ENCODE measurements at regions not wholly inside any gene's neighbourhood (a gene's known extent, or its start where the extent isn't known, plus 50 kb on each side); places are given as distances from the start of the nearest gene placed in this dataset.

GRCh38 chr10:78190051-78190825 is 156.6 kb downstream of the RPS24 start:
- no peaks in the 10 kb centered on the region for H3K4me1 Mint-ChIP-seq (ENCODE audit: insufficient read depth, unreplicated experiment)
- CTCF ChIA-PET: no interaction called here

GRCh38 chr10:78191301-78191700 is 157.6 kb downstream of the RPS24 start:
- CTCF ChIA-PET: interaction anchor here (1.3 kb wide), 1 partner anchor 144 kb away, joined by 3 read pairs; no protein-coding TSS in a partner anchor
- H3K9me3 Mint-ChIP-seq (ENCODE audit: unreplicated experiment): no peaks in the 10 kb centered on the region
- no TSS peak for BruUV-seq (replicated peaks)
- intact Hi-C loops (cut with micrococcal nuclease): no loop called here
- H3K36me3 Mint-ChIP-seq (ENCODE audit: insufficient read depth, unreplicated experiment): no peaks in the 10 kb centered on the region
- no peaks in the 10 kb centered on the region for H3K4me1 Mint-ChIP-seq (ENCODE audit: insufficient read depth, unreplicated experiment)
- no peak overlapping the region for H3K4me3 Mint-ChIP-seq (ENCODE audit: unreplicated experiment)
- POLR2A ChIA-PET: no interaction called here
- no peak overlapping the region for H3K27ac Mint-ChIP-seq (ENCODE audit: low read depth, unreplicated experiment)
- TF ChIP-seq, protein P1, sequence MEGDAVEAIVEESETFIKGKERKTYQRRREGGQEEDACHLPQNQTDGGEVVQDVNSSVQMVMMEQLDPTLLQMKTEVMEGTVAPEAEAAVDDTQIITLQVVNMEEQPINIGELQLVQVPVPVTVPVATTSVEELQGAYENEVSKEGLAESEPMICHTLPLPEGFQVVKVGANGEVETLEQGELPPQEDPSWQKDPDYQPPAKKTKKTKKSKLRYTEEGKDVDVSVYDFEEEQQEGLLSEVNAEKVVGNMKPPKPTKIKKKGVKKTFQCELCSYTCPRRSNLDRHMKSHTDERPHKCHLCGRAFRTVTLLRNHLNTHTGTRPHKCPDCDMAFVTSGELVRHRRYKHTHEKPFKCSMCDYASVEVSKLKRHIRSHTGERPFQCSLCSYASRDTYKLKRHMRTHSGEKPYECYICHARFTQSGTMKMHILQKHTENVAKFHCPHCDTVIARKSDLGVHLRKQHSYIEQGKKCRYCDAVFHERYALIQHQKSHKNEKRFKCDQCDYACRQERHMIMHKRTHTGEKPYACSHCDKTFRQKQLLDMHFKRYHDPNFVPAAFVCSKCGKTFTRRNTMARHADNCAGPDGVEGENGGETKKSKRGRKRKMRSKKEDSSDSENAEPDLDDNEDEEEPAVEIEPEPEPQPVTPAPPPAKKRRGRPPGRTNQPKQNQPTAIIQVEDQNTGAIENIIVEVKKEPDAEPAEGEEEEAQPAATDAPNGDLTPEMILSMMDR (IDR thresholded peaks at IDR 0.05; ENCODE audit: unreplicated experiment): no peak
- no peaks in the 10 kb centered on the region for H3K27me3 Mint-ChIP-seq (ENCODE audit: insufficient read depth, unreplicated experiment)
- DNase-seq (ENCODE audit: unreplicated experiment): no peak

More at GRCh38 chr10:78190051-78190825, 156.6 kb downstream of the RPS24 start:
- intact Hi-C loops (cut with micrococcal nuclease): no loop called here
- DNase-seq (ENCODE audit: unreplicated experiment): no peak
- H3K27me3 Mint-ChIP-seq (ENCODE audit: insufficient read depth, unreplicated experiment): no peaks in the 10 kb centered on the region
- BruUV-seq (replicated peaks): no TSS peak
- H3K36me3 Mint-ChIP-seq (ENCODE audit: insufficient read depth, unreplicated experiment): no peaks in the 10 kb centered on the region
- no peak overlapping the region for H3K4me3 Mint-ChIP-seq (ENCODE audit: unreplicated experiment)
- no peak overlapping the region for H3K27ac Mint-ChIP-seq (ENCODE audit: low read depth, unreplicated experiment)
- H3K9me3 Mint-ChIP-seq (ENCODE audit: unreplicated experiment): no peaks in the 10 kb centered on the region
- POLR2A ChIA-PET: interaction anchor here (0.6 kb wide), 1 partner anchor 141 kb away, joined by 3 read pairs; no protein-coding TSS in a partner anchor
- TF ChIP-seq, protein P1 (IDR thresholded peaks at IDR 0.05; ENCODE audit: unreplicated experiment): no peak

DNA sequence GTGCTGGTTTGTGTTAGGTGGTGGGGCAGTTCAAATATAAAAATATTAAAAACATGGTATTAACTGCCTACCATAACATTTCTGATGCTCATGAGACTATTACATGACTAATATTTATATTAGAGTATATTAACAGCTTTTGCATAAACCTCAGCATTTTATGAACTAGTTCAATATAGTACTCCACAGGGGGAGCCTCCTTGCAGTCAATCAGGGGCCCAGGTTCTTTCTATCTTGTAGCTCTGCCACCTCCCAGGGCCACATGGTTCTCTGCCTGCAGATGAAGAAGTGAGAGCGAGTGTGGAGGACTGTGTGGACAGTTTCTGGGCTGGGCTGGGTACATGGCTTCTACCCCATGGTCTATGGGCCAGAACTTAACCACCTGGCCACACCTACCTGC is 159.5 kb downstream of the RPS24 start:
- Mint-ChIP-seq H3K9me3 (ENCODE audit: unreplicated experiment) (no peaks in the 10 kb centered on the region), H3K27ac (ENCODE audit: low read depth, unreplicated experiment) (no peak overlapping the region), H3K4me1 (ENCODE audit: insufficient read depth, unreplicated experiment) (no peaks in the 10 kb centered on the region), H3K36me3 (ENCODE audit: insufficient read depth, unreplicated experiment) (no peaks in the 10 kb centered on the region), H3K4me3 (ENCODE audit: unreplicated experiment) (no peak overlapping the region), H3K27me3 (ENCODE audit: insufficient read depth, unreplicated experiment) (no peaks in the 10 kb centered on the region)
- intact Hi-C loops (cut with micrococcal nuclease): no loop called here
- POLR2A ChIA-PET: interaction anchor here (0.6 kb wide), 1 partner anchor 374 kb away, joined by 3 read pairs; no protein-coding TSS in a partner anchor
- CTCF ChIA-PET: no interaction called here
- BruUV-seq (replicated peaks): no TSS peak
- TF ChIP-seq, protein P1 (IDR thresholded peaks at IDR 0.05; ENCODE audit: unreplicated experiment): no peak
- DNase-seq (ENCODE audit: unreplicated experiment): no peak

DNA sequence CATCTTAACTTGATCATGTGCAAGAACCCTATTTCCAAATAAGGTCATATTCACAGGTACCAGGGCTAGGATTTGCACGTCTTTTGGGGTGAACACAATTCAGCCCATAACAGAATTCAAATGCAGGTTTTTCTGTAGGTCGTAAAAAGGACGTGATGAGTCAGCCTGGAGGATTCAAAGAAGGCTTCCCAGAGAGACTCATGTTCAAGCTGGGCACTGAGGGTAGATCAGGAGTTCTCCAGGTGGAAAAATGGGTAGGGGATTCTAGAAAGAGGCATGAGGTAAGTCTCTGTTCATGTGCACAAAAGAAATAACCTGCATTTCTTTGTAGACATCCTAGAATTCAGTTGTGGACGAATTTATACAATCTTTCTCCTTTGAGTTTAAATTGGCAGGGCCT is 160.4 kb downstream of the RPS24 start:
- Mint-ChIP-seq H3K27ac (ENCODE audit: low read depth, unreplicated experiment) (no peak overlapping the region), H3K4me3 (ENCODE audit: unreplicated experiment) (no peak overlapping the region), H3K9me3 (ENCODE audit: unreplicated experiment) (no peaks in the 10 kb centered on the region), H3K27me3 (ENCODE audit: insufficient read depth, unreplicated experiment) (no peaks in the 10 kb centered on the region), H3K4me1 (ENCODE audit: insufficient read depth, unreplicated experiment) (no peaks in the 10 kb centered on the region), H3K36me3 (ENCODE audit: insufficient read depth, unreplicated experiment) (no peaks in the 10 kb centered on the region)
- POLR2A ChIA-PET: no interaction called here
- no TSS peak for BruUV-seq (replicated peaks)
- no peak for DNase-seq (ENCODE audit: unreplicated experiment)
- CTCF ChIA-PET: no interaction called here
- TF ChIP-seq, protein P1 (IDR thresholded peaks at IDR 0.05; ENCODE audit: unreplicated experiment): no peak
- intact Hi-C loops (cut with micrococcal nuclease): no loop called here

Measured in MCF 10A (cell line).